ENCODE measurements at regions not wholly inside any gene's neighbourhood (a gene's known extent, or its start where the extent isn't known, plus 50 kb on each side); places are given as distances from the start of the nearest gene placed in this dataset.

- TF ChIP-seq, protein P1, sequence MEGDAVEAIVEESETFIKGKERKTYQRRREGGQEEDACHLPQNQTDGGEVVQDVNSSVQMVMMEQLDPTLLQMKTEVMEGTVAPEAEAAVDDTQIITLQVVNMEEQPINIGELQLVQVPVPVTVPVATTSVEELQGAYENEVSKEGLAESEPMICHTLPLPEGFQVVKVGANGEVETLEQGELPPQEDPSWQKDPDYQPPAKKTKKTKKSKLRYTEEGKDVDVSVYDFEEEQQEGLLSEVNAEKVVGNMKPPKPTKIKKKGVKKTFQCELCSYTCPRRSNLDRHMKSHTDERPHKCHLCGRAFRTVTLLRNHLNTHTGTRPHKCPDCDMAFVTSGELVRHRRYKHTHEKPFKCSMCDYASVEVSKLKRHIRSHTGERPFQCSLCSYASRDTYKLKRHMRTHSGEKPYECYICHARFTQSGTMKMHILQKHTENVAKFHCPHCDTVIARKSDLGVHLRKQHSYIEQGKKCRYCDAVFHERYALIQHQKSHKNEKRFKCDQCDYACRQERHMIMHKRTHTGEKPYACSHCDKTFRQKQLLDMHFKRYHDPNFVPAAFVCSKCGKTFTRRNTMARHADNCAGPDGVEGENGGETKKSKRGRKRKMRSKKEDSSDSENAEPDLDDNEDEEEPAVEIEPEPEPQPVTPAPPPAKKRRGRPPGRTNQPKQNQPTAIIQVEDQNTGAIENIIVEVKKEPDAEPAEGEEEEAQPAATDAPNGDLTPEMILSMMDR (IDR thresholded peaks at IDR 0.05): no peak
- TF ChIP-seq ZFX (IDR thresholded peaks at IDR 0.05; ENCODE audit: borderline replicate concordance): no peak
Measured at GRCh38 chr14:101492716-101493115, 68.6 kb upstream of the DIO3 start.

Data from 22Rv1 (cell line).